WTC11 (cell line): ENCODE measurements at regions not wholly inside any gene's neighbourhood (a gene's known extent, or its start where the extent isn't known, plus 50 kb on each side); places are given as distances from the start of the nearest gene placed in this dataset.

Experiments used
- ATAC-seq: fragments of 200-7000 bp; cut with Tn5 transposase; 2 replicates; pipeline ENCODE4 v1.10.0; 2021; ENCODE audit warnings: mild to moderate bottlenecking, moderate library complexity
- CTCF ChIA-PET: fragments of 300-600 bp; sonication (Branson Sonifier 250); formaldehyde crosslinking; loops from one replicate; lab custom pipeline; 2021; ENCODE audit warnings: antibody characterized with exemption; lab: Charles Lee
- POLR2A ChIA-PET: fragments of 350-600 bp; sonication (Branson Sonifier 250); formaldehyde crosslinking; loops from one replicate; lab custom pipeline; 2021; ENCODE audit warnings: antibody characterized with exemption; lab: Charles Lee
- DNase-seq: peaks from one replicate; pipeline ENCODE4 v3.0.0; 2021; ENCODE audit warnings: low spot score
- H3K27ac Mint-ChIP-seq: 2 replicates; pipeline ENCODE4 v1.8.0; 2021; ENCODE audit warnings: mixed read lengths
- H3K27me3 Mint-ChIP-seq: 2 replicates; pipeline ENCODE4 v1.8.0; 2021; ENCODE audit warnings: low read depth, mild to moderate bottlenecking, moderate library complexity, mixed read lengths
- H3K36me3 Mint-ChIP-seq: 2 replicates; pipeline ENCODE4 v1.8.0; 2021; ENCODE audit warnings: mixed read lengths
- H3K4me1 Mint-ChIP-seq: 2 replicates; pipeline ENCODE4 v1.8.0; 2022; ENCODE audit warnings: mixed read lengths
- H3K4me3 Mint-ChIP-seq: 2 replicates; pipeline ENCODE4 v1.8.0; 2021; ENCODE audit warnings: mild to moderate bottlenecking, moderate library complexity, mixed read lengths
- H3K9me3 Mint-ChIP-seq: 2 replicates; pipeline ENCODE4 v1.8.0; 2021; ENCODE audit warnings: mixed read lengths
- ARID4B ChIP-seq: sonication (generic); formaldehyde crosslinking; IDR thresholded peaks from 2 replicates; pipeline ENCODE4 v1.8.0; 2023; ENCODE audit warnings: missing genetic modification reagents, mild to moderate bottlenecking, borderline replicate concordance
- ATF3 ChIP-seq: sonication (generic); formaldehyde crosslinking; conservative IDR thresholded peaks from 2 replicates; pipeline ENCODE4 v1.8.1; 2022; ENCODE audit warnings: mild to moderate bottlenecking, missing genetic modification reagents
- ATF6 ChIP-seq: sonication (generic); formaldehyde crosslinking; IDR thresholded peaks from 2 replicates; pipeline ENCODE4 v1.8.1; 2023; ENCODE audit warnings: mild to moderate bottlenecking, missing genetic modification reagents
- CBFB ChIP-seq: sonication (generic); formaldehyde crosslinking; IDR thresholded peaks from 2 replicates; pipeline ENCODE4 v1.8.1; 2022; ENCODE audit warnings: mild to moderate bottlenecking, low read depth, missing genetic modification reagents
- E2F4 ChIP-seq: sonication (generic); formaldehyde crosslinking; IDR thresholded peaks from 2 replicates; pipeline ENCODE4 v1.8.1; 2022; ENCODE audit warnings: low read depth, mild to moderate bottlenecking, moderate library complexity, missing genetic modification reagents, borderline replicate concordance
- ERG ChIP-seq: fragments of 250-450 bp; sonication (Bioruptor Pico); IDR thresholded peaks from 2 replicates; pipeline ENCODE4 v1.8.0; 2021; ENCODE audit warnings: mild to moderate bottlenecking
- ESRRA ChIP-seq: sonication (generic); formaldehyde crosslinking; IDR thresholded peaks from 2 replicates; pipeline ENCODE4 v1.8.1; 2022; ENCODE audit warnings: mild to moderate bottlenecking, missing genetic modification reagents, borderline replicate concordance
- FOXJ3 ChIP-seq: sonication (generic); formaldehyde crosslinking; IDR thresholded peaks from 2 replicates; pipeline ENCODE4 v1.9.0; 2021; ENCODE audit warnings: missing genetic modification reagents, mild to moderate bottlenecking, borderline replicate concordance
- GTF2I ChIP-seq: fragments of 250-450 bp; sonication (Bioruptor Pico); conservative IDR thresholded peaks from 2 replicates; pipeline ENCODE4 v1.4.0; 2021; ENCODE audit warnings: mild to moderate bottlenecking
- IRF2 ChIP-seq: sonication (generic); formaldehyde crosslinking; IDR thresholded peaks from 2 replicates; pipeline ENCODE4 v1.8.0; 2022; ENCODE audit warnings: low read depth, missing genetic modification reagents, borderline replicate concordance
- KAT7 ChIP-seq: sonication (generic); formaldehyde crosslinking; IDR thresholded peaks from 2 replicates; pipeline ENCODE4 v1.8.1; 2023; ENCODE audit warnings: missing genetic modification reagents, mild to moderate bottlenecking, borderline replicate concordance
- NFYB ChIP-seq: sonication (generic); formaldehyde crosslinking; conservative IDR thresholded peaks from 2 replicates; pipeline ENCODE4 v1.8.0; 2022; ENCODE audit warnings: low read depth, missing genetic modification reagents
- RELA ChIP-seq: sonication (generic); formaldehyde crosslinking; IDR thresholded peaks from 2 replicates; pipeline ENCODE4 v1.8.1; 2022; ENCODE audit warnings: missing genetic modification reagents, mild to moderate bottlenecking, borderline replicate concordance
- RORB ChIP-seq: fragments of 250-450 bp; sonication (Bioruptor Pico); IDR thresholded peaks from 2 replicates; pipeline ENCODE4 v1.9.0; 2021; ENCODE audit warnings: mild to moderate bottlenecking
- STAT6 ChIP-seq: sonication (generic); formaldehyde crosslinking; conservative IDR thresholded peaks from 2 replicates; pipeline ENCODE4 v1.8.1; 2023; ENCODE audit warnings: mild to moderate bottlenecking, low read depth, missing genetic modification reagents, moderate library complexity
- ZNF219 ChIP-seq: sonication (generic); formaldehyde crosslinking; IDR thresholded peaks from 2 replicates; pipeline ENCODE4 v1.8.0; 2023; ENCODE audit warnings: missing genetic modification reagents, mild to moderate bottlenecking, borderline replicate concordance
- ZNF671 ChIP-seq: fragments of 250-450 bp; sonication (Bioruptor Pico); IDR thresholded peaks from 2 replicates; pipeline ENCODE4 v1.8.0; 2021; ENCODE audit warnings: mild to moderate bottlenecking

GRCh38 chr3:64363842-64364241 lies 138.6 kb upstream of the PRICKLE2 start (continued):
- TF ChIP-seq GTF2I (CRISPR knock-in tag): no peak
- no peak for TF ChIP-seq ZNF671 (CRISPR knock-in tag)
- no peak for TF ChIP-seq E2F4 (CRISPR knock-in tag)
- no peak for TF ChIP-seq KAT7 (CRISPR knock-in tag)
- TF ChIP-seq RELA: no peak
- no peak for TF ChIP-seq ARID4B (CRISPR knock-in tag)
- TF ChIP-seq ATF3 (CRISPR knock-in tag): no peak
- TF ChIP-seq CBFB: no peak

GRCh38 chr3:64361962-64362735 lies 136.9 kb upstream of the PRICKLE2 start:
- ChIA-PET POLR2A (no interaction called here), CTCF (interaction anchor here (1.1 kb wide), 1 partner anchor 332 kb away, joined by 4 read pairs; no protein-coding TSS in a partner anchor)
- H3K27ac Mint-ChIP-seq: no peak overlapping the region
- no peaks in the 10 kb centered on the region for H3K27me3 Mint-ChIP-seq
- H3K4me3 Mint-ChIP-seq: no peak overlapping the region
- H3K4me1 Mint-ChIP-seq: peaks cover 11% of the 10 kb centered on the region
- DNase-seq (no peak), ATAC-seq (no peak)
- H3K9me3 Mint-ChIP-seq: no peaks in the 10 kb centered on the region
- no peaks in the 10 kb centered on the region for H3K36me3 Mint-ChIP-seq
- TF ChIP-seq ZNF219 (CRISPR knock-in tag): no peak
- no peak for TF ChIP-seq FOXJ3 (CRISPR knock-in tag)
- no peak for TF ChIP-seq ATF6 (CRISPR knock-in tag)
- TF ChIP-seq NFYB (CRISPR knock-in tag): no peak
- TF ChIP-seq IRF2: no peak
- no peak for TF ChIP-seq ERG
- no peak for TF ChIP-seq STAT6 (CRISPR knock-in tag)
- TF ChIP-seq ARID4B (CRISPR knock-in tag): no peak
- no peak for TF ChIP-seq RORB
- TF ChIP-seq ESRRA (CRISPR knock-in tag): no peak
